ENCODE measurements at regions not wholly inside any gene's neighbourhood (a gene's known extent, or its start where the extent isn't known, plus 50 kb on each side); places are given as distances from the start of the nearest gene placed in this dataset.

DNA sequence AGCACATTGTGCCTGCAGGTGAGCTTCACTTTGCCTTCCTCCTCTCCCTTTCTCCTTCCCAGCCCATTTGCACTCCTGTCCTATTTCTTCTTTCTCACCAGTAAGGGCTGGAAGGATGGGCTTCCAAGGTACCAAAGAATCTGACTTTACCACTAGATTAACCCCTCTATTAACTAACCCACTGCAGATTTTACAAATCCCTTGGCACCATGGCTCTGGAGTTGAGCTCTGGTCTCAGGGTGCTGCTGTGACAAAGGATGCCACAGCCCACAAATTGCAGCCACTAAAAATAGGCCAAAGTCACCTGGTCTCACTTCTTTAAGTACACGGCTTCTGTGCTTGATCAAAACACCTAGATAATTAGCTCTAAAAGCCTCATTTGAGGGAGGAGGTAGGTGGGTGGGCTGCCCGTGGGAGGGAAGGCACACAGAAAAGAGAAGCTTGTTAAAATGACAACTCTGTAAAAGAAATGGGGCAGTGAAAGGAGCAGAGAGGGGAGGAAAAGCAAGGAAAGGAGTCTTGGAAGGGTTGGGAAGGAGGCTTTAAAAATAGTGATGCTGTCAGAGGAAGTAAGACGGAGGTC is 327.4 kb downstream of the DRD1 start:
- TF ChIP-seq, protein P1, sequence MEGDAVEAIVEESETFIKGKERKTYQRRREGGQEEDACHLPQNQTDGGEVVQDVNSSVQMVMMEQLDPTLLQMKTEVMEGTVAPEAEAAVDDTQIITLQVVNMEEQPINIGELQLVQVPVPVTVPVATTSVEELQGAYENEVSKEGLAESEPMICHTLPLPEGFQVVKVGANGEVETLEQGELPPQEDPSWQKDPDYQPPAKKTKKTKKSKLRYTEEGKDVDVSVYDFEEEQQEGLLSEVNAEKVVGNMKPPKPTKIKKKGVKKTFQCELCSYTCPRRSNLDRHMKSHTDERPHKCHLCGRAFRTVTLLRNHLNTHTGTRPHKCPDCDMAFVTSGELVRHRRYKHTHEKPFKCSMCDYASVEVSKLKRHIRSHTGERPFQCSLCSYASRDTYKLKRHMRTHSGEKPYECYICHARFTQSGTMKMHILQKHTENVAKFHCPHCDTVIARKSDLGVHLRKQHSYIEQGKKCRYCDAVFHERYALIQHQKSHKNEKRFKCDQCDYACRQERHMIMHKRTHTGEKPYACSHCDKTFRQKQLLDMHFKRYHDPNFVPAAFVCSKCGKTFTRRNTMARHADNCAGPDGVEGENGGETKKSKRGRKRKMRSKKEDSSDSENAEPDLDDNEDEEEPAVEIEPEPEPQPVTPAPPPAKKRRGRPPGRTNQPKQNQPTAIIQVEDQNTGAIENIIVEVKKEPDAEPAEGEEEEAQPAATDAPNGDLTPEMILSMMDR (IDR thresholded peaks at IDR 0.05; ENCODE audit: low read length), result no peak
- TF ChIP-seq EZH2 (IDR thresholded peaks at IDR 0.05; ENCODE audit: borderline replicate concordance, low read length), result no peak

Data from OCI-LY1 (cell line).